Activated CD8-positive, alpha-beta memory T cell treated with anti-CD3 and anti-CD28 coated beads, Interleukin-2, amount 50 U/mL, for 4 hours (primary cell): ENCODE measurements at regions not wholly inside any gene's neighbourhood (a gene's known extent, or its start where the extent isn't known, plus 50 kb on each side); places are given as distances from the start of the nearest gene placed in this dataset.

Experiments used
- DNase-seq: peaks from one replicate; pipeline ENCODE4 v3.0.0-alpha.2; 2020

DNA sequence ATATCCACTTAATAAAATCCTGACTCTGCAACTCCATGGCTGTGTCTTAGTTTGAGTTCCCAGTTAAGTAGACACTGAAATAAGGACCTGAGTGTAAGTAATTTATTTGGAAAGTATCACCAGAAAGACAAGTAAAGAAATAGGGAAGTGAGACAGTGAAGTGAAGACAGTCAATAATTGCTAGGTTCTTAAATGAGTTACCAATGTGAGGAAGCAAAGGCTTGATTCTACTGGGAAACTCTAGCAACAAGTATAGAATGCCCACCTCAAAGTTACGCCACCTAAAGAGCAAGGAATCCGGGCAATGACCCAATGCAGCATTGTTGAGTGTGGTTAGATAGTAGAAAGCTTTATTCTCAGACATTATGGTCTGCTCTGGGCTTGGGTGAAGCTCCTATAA lies 383.9 kb downstream of the TLR4 start:
- no peak for DNase-seq

DNA sequence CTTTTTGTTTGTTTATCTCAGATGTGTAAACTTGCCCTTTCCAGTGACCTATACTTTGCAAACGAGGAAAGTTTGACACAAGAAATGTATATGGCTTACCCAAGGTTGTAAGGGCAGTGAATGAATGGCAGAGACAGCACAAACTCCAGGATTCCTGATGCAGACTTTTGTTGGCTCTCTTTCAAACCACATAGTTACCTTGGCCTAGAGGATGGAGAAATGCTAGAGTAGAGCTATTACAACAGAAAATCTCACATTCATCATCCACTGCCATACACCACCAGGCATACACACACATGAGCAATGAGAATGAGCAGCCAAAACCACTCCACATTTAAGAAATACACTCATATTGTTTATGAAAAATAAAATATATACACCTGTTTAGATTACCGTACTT lies 387.0 kb downstream of the TLR4 start:
- DNase-seq, result no peak

DNA sequence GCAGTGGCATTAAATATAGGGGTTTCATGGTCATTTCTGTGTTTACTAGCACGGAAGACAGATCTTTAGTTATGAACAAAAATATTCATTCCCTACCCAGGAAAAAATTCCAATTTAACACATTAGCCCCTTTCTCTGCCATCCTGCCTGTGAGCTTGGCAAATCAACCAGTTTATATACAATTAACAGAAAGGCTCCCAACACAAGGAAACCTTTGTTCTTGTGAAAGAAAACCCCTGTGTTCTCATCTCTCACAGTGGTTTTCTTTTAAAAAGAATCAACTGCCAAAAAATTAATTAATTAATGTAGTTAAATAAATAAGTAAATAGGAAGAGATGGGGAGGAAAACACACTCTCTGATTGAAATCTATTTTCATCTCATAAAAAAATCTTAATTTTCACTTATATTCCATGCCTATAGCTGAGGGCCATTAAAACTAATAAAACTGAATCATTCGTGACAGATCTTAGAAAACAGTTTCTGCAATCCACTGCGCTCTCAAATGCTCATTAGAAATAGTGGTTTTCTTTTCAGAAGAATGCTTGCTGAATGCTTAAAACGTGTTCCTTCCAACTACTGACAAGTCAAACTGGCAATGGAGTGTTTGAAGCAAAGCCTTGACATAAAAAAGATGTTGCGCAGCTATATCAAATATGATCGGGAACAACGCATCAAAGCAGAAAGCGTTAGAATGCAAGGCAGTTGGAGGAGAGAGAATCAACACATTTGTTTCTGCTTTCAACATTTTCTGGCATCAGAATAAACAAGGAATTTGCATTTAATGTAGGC lies 387.7 kb downstream of the TLR4 start:
- DNase-seq, result no peak

GRCh38 chr9:118094387-118094786 lies 390.2 kb downstream of the TLR4 start:
- no peak for DNase-seq

- no peak for DNase-seq
These were observed 396.6 kb downstream of the TLR4 start for GRCh38 chr9:118100529-118101419.

GRCh38 chr9:118104363-118104762 lies 400.2 kb downstream of the TLR4 start:
- DNase-seq, result no peak

GRCh38 chr9:118108971-118109370 lies 404.8 kb downstream of the TLR4 start:
- no peak for DNase-seq

DNA sequence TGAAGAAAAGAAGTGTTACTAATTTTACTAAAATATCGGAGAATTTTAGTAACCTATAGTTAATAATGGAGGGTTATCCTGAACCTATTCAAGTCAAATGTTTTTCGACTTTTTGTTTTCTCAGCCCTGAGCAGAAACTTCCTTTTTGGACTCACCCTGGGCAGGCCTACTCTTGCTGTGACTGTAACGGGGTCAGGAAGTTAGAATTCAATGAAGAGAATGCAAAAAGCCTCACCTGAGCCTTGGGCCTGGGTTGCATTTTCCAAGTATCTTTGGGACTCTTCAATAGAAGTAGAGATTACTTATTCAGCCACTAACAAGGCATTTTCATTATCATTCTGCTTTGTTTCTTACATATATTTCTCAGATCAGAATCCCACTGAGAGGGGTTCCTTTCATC lies 405.3 kb downstream of the TLR4 start:
- no peak for DNase-seq

DNA sequence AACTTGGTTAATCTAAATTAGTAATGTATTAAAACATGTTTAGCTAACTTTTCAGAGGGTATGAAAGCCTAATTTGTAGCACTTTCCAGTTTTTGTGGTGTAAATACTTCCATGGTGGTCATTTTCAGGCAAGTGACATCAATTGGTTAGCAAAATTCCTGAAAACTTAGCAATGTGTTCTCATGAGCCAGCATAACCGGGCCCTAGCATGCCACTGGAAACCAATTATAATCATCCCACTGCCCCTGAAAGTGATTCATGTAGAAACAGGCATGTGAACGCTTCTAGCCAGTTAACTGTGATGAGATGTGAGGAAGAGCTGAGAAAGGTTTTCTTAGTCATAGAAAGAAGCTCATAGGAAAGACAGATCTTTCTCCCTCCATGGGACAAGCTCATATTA lies 417.2 kb downstream of the TLR4 start:
- DNase-seq, result no peak

GRCh38 chr9:118128313-118128712 lies 424.1 kb downstream of the TLR4 start:
- DNase-seq, result no peak

- DNase-seq, result no peak
These were observed 425.3 kb downstream of the TLR4 start for GRCh38 chr9:118129541-118129940.

- no peak for DNase-seq
These were observed 444.8 kb downstream of the TLR4 start for GRCh38 chr9:118148990-118149389.

DNA sequence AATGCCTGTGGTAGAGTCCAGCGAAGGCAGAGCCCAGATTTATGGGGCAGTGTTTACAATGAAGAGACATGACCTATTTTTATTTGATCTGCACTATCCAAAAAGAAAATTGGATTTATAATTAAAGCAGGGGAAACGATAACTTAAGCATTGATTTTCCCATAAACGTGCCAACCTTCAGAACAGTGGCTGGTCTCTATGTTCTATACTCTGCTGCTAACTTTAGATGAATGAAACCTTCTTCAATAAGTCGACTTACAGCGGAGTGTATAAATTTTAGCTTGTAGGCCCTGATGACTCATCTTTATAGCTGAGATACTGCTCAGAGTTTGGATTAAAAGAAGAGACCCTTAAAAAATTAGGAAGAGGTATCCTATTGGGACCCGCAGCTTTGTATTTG lies 452.6 kb downstream of the TLR4 start:
- DNase-seq, result no peak

DNA sequence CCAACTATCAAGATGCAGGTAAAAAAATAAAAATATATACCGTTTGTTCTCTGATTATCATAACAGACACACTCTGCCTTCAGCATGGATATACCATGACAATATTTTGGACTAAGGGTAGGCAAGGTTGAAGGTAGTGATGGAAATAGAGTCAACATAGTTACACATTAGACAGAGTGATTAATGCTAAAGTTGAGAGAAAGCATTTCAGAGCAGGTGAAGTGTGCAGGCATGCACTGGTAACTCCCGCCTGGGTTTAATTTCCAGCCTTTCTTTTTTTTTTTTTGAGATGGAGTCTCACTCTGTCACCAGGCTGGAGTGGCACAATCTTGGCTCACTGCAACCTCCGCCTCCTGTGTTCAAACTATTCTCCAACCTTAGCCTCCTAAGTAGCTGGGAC lies 458.5 kb downstream of the TLR4 start:
- no peak for DNase-seq

DNA sequence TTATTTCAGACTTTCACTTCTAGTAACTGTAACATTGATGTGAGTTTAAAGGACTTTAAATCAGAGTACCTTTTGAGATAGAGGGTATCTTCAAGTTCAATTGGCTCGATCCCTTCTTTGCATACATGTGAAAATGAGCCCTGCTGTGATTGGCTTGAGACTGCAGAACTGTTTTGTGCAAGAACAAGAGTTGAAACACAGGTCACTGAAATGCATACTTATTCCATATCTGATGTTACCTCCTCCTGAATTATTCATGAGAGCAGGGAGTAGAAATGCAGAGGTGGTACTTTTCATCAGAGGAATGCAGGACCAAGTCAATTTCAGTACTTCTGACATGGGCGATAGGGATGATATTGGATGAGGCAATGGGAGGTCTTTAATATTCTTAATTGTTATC lies 459.5 kb downstream of the TLR4 start:
- DNase-seq, result no peak

- no peak for DNase-seq
These were observed 461.2 kb downstream of the TLR4 start for GRCh38 chr9:118165451-118165850.

DNA sequence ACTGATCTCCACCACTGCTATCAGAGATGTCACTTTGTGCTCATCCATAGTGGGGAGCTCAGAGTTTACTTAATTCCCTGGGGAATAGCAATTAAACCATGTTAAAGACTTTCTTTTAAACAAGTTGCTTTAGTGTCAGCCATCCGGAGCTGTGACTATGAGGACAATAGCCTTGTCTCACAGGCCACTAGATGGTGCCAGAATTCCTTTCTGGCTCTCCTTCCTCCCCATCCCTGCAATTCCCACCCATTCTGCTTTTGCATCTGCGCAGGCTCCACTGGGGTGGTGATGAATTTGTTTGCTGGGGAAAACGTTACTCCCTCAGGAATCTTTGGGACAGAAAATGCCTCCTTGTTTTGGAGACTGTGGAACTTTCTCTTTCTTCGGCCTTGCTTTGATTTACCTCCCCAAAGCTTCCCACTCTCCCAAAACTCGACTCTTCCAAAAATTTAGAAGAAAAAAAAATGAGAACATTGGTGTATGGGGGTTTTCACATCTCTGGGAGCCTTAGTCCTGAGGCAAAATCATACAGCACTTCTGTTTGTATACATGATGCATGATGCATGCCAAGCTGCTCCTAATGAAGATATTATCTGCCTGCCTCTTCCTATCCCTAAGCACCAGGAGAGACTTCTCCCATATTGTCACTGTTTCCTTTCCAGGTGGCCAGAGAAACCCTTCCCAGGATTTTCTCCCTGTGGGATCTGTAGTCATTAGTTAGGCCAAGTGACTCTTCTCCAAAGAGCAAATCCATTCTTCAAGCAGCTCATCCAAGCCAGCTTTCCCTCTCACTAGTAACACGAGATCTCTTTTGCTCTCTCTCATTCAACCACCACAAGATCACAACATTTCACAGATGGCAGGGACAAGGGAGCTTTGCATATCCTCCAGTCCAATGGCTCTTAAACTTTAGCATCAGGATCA lies 466.1 kb downstream of the TLR4 start:
- DNase-seq, result no peak

- DNase-seq, result no peak
These were observed 473.0 kb downstream of the TLR4 start for GRCh38 chr9:118177241-118177640.

- DNase-seq, result no peak
These were observed 479.4 kb downstream of the TLR4 start for GRCh38 chr9:118183576-118183975.

- DNase-seq, result no peak
These were observed 483.2 kb downstream of the TLR4 start for GRCh38 chr9:118187408-118187807.

DNA sequence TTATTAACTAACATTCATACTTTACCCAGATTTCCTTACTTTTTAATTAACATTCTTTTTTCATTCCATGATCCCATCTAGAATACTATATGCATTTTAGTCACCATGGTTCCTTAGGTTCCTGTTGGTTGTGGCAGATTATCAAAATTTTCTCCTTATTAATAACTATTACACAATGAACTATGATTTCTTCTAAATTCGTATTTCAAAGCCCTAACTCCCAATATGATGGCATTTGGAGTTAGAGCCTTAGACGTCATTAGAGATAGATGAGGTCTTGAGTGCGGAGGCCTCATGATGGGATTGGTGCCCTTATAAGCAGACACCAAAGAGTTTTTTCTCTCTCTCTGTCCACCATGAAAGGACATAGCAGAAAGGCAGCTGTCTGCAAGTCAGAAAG lies 485.4 kb downstream of the TLR4 start:
- DNase-seq, result no peak

DNA sequence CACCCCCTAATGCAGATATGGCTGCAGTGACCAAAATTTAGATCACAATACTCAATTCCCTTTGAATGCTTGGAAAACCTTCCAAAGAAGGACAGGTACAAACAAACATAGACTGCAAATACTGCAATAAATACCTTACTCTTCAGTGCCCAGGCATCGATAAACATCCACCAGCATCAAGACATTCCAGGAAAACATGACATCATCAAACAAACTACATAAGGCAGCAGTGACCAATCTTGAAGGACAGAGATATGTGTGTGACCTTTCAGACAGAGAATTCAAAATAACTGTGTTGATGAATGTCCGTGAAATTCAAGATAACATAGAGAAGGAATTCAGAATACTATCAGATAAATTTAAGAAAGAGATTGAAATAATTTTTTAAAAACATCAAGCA lies 488.6 kb downstream of the TLR4 start:
- no peak for DNase-seq

- DNase-seq, result no peak
These were observed 505.1 kb downstream of the TLR4 start for GRCh38 chr9:118209343-118209742.
